GM23338 (cell line): ENCODE measurements at regions not wholly inside any gene's neighbourhood (a gene's known extent, or its start where the extent isn't known, plus 50 kb on each side); places are given as distances from the start of the nearest gene placed in this dataset.

Experiments used
- ATAC-seq: fragments of 200-7000 bp; cut with Tn5 transposase; 3 replicates; pipeline ENCODE4 v1.9.1; 2020
- DNase-seq: peaks from one replicate; pipeline ENCODE4 v3.0.0-alpha.2; 2015; ENCODE audit warnings: low spot score
- H2AFZ ChIP-seq: fragments of 200-600 bp; sonication (generic); 2 replicates; pipeline ENCODE4 v1.8.0; 2016; ENCODE audit warnings: antibody characterized with exemption, mild to moderate bottlenecking, moderate library complexity
- H3F3A ChIP-seq: fragments of 200-600 bp; sonication (generic); replicated peaks from 2 replicates; pipeline ENCODE4 v1.8.0; 2017; ENCODE audit warnings: antibody characterized with exemption, mixed run types, low read depth
- H3K27ac ChIP-seq: fragments of 200-600 bp; sonication (generic); 2 replicates; pipeline ENCODE4 v1.6.1; 2016; ENCODE audit warnings: low read depth
- H3K27me3 ChIP-seq: fragments of 200-600 bp; sonication (generic); 2 replicates; pipeline ENCODE4 v1.8.0; 2016; ENCODE audit warnings: mild to moderate bottlenecking, mixed run types, moderate library complexity; ENCODE audit not compliant: insufficient read depth
- H3K36me3 ChIP-seq: fragments of 200-600 bp; sonication (generic); 2 replicates; pipeline ENCODE4 v1.8.0; 2016; ENCODE audit warnings: mild to moderate bottlenecking; ENCODE audit not compliant: insufficient read depth
- H3K4me1 ChIP-seq: fragments of 200-600 bp; sonication (generic); 2 replicates; pipeline ENCODE4 v1.8.0; 2016; ENCODE audit warnings: mild to moderate bottlenecking, moderate library complexity; ENCODE audit not compliant: insufficient read depth
- H3K4me2 ChIP-seq: fragments of 200-600 bp; sonication (generic); 2 replicates; pipeline ENCODE4 v1.7.1; 2017; ENCODE audit warnings: mixed run types
- H3K4me3 ChIP-seq: fragments of 200-600 bp; sonication (generic); 2 replicates; pipeline ENCODE4 v1.6.1; 2016; ENCODE audit warnings: mixed run types
- H3K79me2 ChIP-seq: fragments of 200-600 bp; sonication (generic); replicated peaks from 2 replicates; pipeline ENCODE4 v1.8.0; 2017; ENCODE audit warnings: mild to moderate bottlenecking; ENCODE audit not compliant: insufficient read depth
- H3K9me2 ChIP-seq: fragments of 200-600 bp; sonication (generic); 2 replicates; pipeline ENCODE4 v1.8.0; 2017; ENCODE audit not compliant: insufficient read depth
- H4K20me1 ChIP-seq: fragments of 200-600 bp; sonication (generic); replicated peaks from 2 replicates; pipeline ENCODE4 v1.8.0; 2017; ENCODE audit warnings: mild to moderate bottlenecking; ENCODE audit not compliant: insufficient read depth
- H3K27ac Mint-ChIP-seq: 2 replicates; pipeline ENCODE4 v1.8.0; 2020; ENCODE audit warnings: inconsistent platforms, mild to moderate bottlenecking, moderate library complexity, mixed read lengths
- H3K27me3 Mint-ChIP-seq: 3 replicates; pipeline ENCODE4 v1.8.0; 2022; ENCODE audit warnings: low read depth, mild to moderate bottlenecking, moderate library complexity, mixed read lengths, inconsistent platforms; ENCODE audit not compliant: insufficient read depth, poor library complexity
- H3K36me3 Mint-ChIP-seq: 3 replicates; pipeline ENCODE4 v1.8.0; 2021; ENCODE audit warnings: low read depth, mild to moderate bottlenecking, inconsistent platforms, moderate library complexity, mixed read lengths
- H3K4me1 Mint-ChIP-seq: 3 replicates; pipeline ENCODE4 v1.8.0; 2020; ENCODE audit warnings: mild to moderate bottlenecking, inconsistent platforms, mixed read lengths
- H3K4me3 Mint-ChIP-seq: 3 replicates; pipeline ENCODE4 v1.8.0; 2021; ENCODE audit warnings: moderate library complexity, mild to moderate bottlenecking, inconsistent platforms, mixed read lengths
- H3K9me3 Mint-ChIP-seq: 3 replicates; pipeline ENCODE4 v1.8.0; 2020; ENCODE audit warnings: moderate library complexity, mild to moderate bottlenecking, inconsistent platforms, mixed read lengths
- CREB1 ChIP-seq: fragments of 250-450 bp; sonication (Bioruptor Pico); IDR thresholded peaks from 2 replicates; pipeline ENCODE4 v1.5.0; 2020; ENCODE audit warnings: low read depth, mild to moderate bottlenecking, moderate library complexity
- CTCF ChIP-seq, 2 experiments: fragments of 200-600 bp in 1 of 2; sonication (generic) in 1 of 2; conservative IDR thresholded peaks; 2 replicates each; pipeline versions ENCODE4 v1.5.1 to v1.6.1; 2016 to 2017; ENCODE audit warnings: antibody characterized with exemption in 2 of 2, low read depth in 2 of 2, mild to moderate bottlenecking in 2 of 2, moderate library complexity in 1 of 2
- EZH2 ChIP-seq: fragments of 200-600 bp; sonication (generic); IDR thresholded peaks from one replicate; pipeline ENCODE4 v1.8.0; 2017; ENCODE audit warnings: antibody characterized with exemption, mild to moderate bottlenecking, low read depth; ENCODE audit not compliant: unreplicated experiment
- NANOG ChIP-seq: IDR thresholded peaks from 2 replicates; pipeline ENCODE4 v1.6.1; 2016; ENCODE audit warnings: antibody characterized with exemption, borderline replicate concordance
- POLR2AphosphoS5 ChIP-seq: IDR thresholded peaks from 2 replicates; pipeline ENCODE4 v1.6.1; 2016; ENCODE audit warnings: antibody characterized with exemption, low read depth
- REST ChIP-seq: IDR thresholded peaks from one replicate; pipeline ENCODE4 v1.6.1; 2018; ENCODE audit warnings: antibody characterized with exemption; ENCODE audit not compliant: unreplicated experiment
- STAT1 ChIP-seq: IDR thresholded peaks from one replicate; pipeline ENCODE4 v1.6.1; 2016; ENCODE audit warnings: antibody characterized with exemption; ENCODE audit not compliant: unreplicated experiment
- ZNF114 ChIP-seq: fragments of 250-450 bp; sonication (Bioruptor Pico); IDR thresholded peaks from 2 replicates; pipeline ENCODE4 v1.5.0; 2020; ENCODE audit warnings: mild to moderate bottlenecking, moderate library complexity
- ZNF331 ChIP-seq: fragments of 250-450 bp; sonication (Bioruptor Pico); IDR thresholded peaks from 2 replicates; pipeline ENCODE4 v1.5.0; 2020; ENCODE audit warnings: low read depth, mild to moderate bottlenecking, moderate library complexity
- ZNF462 ChIP-seq: fragments of 250-450 bp; sonication (Bioruptor Pico); IDR thresholded peaks from 2 replicates; pipeline ENCODE4 v1.5.0; 2020; ENCODE audit warnings: mild to moderate bottlenecking, moderate library complexity

GRCh38 chr10:8172604-8173003 lies 118.1 kb downstream of the GATA3 start:
- TF ChIP-seq REST (no peak), ZNF331 (CRISPR knock-in tag) (no peak), STAT1 (no peak), POLR2AphosphoS5 (no peak), NANOG (no peak)

GRCh38 chr10:8173243-8173865 lies 118.9 kb downstream of the GATA3 start:
- no peak overlapping the region for H3K4me2 ChIP-seq
- no peaks in the 10 kb centered on the region for H3K79me2 ChIP-seq
- Mint-ChIP-seq H3K27ac (no peak overlapping the region), H3K27me3 (peaks cover 2% of the 10 kb centered on the region), H3K4me1 (peaks cover 4% of the 10 kb centered on the region; the same call in 2 of the 3 replicates), H3K4me3 (no peak overlapping the region), H3K36me3 (peaks cover 12% of the 10 kb centered on the region; the same call in 2 of the 3 replicates), H3K9me3 (peaks cover 22% of the 10 kb centered on the region)
- H2AFZ ChIP-seq, result no peak overlapping the region
- no peaks in the 10 kb centered on the region for H4K20me1 ChIP-seq
- no peaks in the 10 kb centered on the region for H3K36me3 ChIP-seq
- no peaks in the 10 kb centered on the region; the same call in 1 of the 2 replicates for H3K9me2 ChIP-seq
- H3K4me1 ChIP-seq, result no peaks in the 10 kb centered on the region
- DNase-seq (no peak), ATAC-seq (no peak)
- H3K27me3 ChIP-seq, result no peaks in the 10 kb centered on the region
- no peak overlapping the region for H3K27ac ChIP-seq
- no peaks in the 10 kb centered on the region for H3F3A ChIP-seq
- H3K4me3 ChIP-seq, result no peak overlapping the region
- no peak for TF ChIP-seq CREB1 (CRISPR knock-in tag)
- no peak for TF ChIP-seq ZNF462 (CRISPR knock-in tag)
- no peak for TF ChIP-seq STAT1
- TF ChIP-seq POLR2AphosphoS5, result no peak
- no peak for TF ChIP-seq ZNF331 (CRISPR knock-in tag)
- TF ChIP-seq CTCF (conservative IDR thresholded peaks at IDR 0.05; ENCODE audit: low read depth in 2 of 2), result no peak
- TF ChIP-seq EZH2, result no peak
- no peak for TF ChIP-seq ZNF114 (CRISPR knock-in tag)

More at GRCh38 chr10:8172604-8173003, 118.1 kb downstream of the GATA3 start:
- no peak for ATAC-seq
- no peak for DNase-seq
- Histone ChIP-seq H2AFZ (no peak overlapping the region), H3K9me2 (no peaks in the 10 kb centered on the region; the same call in 1 of the 2 replicates), H3K27me3 (no peaks in the 10 kb centered on the region), H3K36me3 (no peaks in the 10 kb centered on the region), H3K4me2 (no peak overlapping the region), H3K27ac (no peak overlapping the region), H4K20me1 (no peaks in the 10 kb centered on the region), H3K4me3 (no peak overlapping the region), H3K79me2 (no peaks in the 10 kb centered on the region), H3F3A (no peaks in the 10 kb centered on the region), H3K4me1 (no peaks in the 10 kb centered on the region)
- no peak overlapping the region for H3K27ac Mint-ChIP-seq
- H3K27me3 Mint-ChIP-seq, result peaks cover 2% of the 10 kb centered on the region
- H3K4me3 Mint-ChIP-seq, result no peak overlapping the region
- H3K9me3 Mint-ChIP-seq, result peaks cover 28% of the 10 kb centered on the region
- H3K36me3 Mint-ChIP-seq, result peaks cover 12% of the 10 kb centered on the region; the same call in 2 of the 3 replicates
- peaks cover 4% of the 10 kb centered on the region; the same call in 2 of the 3 replicates for H3K4me1 Mint-ChIP-seq
